ENCODE measurements at regions not wholly inside any gene's neighbourhood (a gene's known extent, or its start where the extent isn't known, plus 50 kb on each side); places are given as distances from the start of the nearest gene placed in this dataset.
"Not testable (repeated sequence)": the region's sequence is repeated elsewhere in the genome, so short reads cannot be mapped to it uniquely, and the experiment has no call there.

GRCh38 chr5:56402266-56403220, 169.4 kb upstream of the ANKRD55 start:
- ChIA-PET POLR2A (no interaction called here), CTCF (no interaction called here)
- DNase-seq (no peak), ATAC-seq (no peak)
- Mint-ChIP-seq H3K4me3 (no peak overlapping the region), H3K36me3 (ENCODE audit: low read depth) (no peaks in the 10 kb centered on the region), H3K27me3 (no peaks in the 10 kb centered on the region), H3K9me3 (no peaks in the 10 kb centered on the region), H3K27ac (no peak overlapping the region), H3K4me1 (ENCODE audit: low read depth) (no peaks in the 10 kb centered on the region)
- TF ChIP-seq CTCF (IDR thresholded peaks at IDR 0.05): no peak
- intact Hi-C loops (cut with micrococcal nuclease): no loop called here

DNA sequence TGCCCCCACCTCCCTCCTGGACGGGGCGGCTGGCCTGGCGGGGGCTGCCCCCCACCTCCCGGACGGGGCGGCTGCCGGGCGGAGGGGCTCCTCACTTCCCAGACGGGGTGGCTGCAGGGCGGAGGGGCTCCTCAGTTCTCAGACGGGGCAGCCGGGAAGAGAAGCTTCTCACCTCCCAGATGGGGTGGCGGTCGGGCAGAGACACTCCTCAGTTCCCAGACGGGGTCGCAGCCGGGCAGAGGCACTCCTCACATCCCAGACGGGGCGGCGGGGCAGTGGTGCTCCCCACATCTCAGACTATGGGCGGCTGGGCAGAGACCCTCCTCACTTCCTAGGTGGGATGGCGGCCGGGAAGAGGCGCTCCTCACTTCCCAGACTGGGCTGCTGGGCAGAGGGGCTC, 164.7 kb upstream of the ANKRD55 start:
- H3K4me1 Mint-ChIP-seq (ENCODE audit: low read depth); H3K27me3 Mint-ChIP-seq; H3K36me3 Mint-ChIP-seq (ENCODE audit: low read depth); ATAC-seq; intact Hi-C loops (cut with micrococcal nuclease); H3K27ac Mint-ChIP-seq; POLR2A ChIA-PET; CTCF ChIA-PET; H3K4me3 Mint-ChIP-seq; DNase-seq: not testable (repeated sequence)
- H3K9me3 Mint-ChIP-seq: peaks cover 25% of the 10 kb centered on the region

DNA sequence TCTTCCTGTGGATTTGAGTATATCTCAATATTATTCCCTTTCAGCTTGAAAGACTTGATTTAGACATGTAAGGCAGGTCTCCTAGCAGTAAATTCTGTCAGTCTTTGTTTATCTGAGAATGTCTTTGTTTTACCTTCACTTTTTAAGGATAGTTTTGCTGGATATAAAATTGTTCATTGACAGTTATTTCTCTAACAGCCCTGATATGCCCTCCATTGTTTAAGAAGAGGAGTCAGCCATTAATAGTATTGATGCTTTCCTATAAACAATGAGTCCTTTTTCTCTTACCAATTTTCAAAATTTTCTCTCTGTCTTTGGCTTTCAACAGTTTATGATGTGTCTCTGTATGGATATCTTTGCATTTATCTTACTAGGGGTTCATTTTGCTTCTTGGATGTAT, 163.5 kb upstream of the ANKRD55 start:
- no peak overlapping the region for H3K27ac Mint-ChIP-seq
- no peak for TF ChIP-seq CTCF (IDR thresholded peaks at IDR 0.05)
- no peaks in the 10 kb centered on the region for H3K4me1 Mint-ChIP-seq (ENCODE audit: low read depth)
- peaks cover 30% of the 10 kb centered on the region for H3K9me3 Mint-ChIP-seq
- H3K27me3 Mint-ChIP-seq: no peaks in the 10 kb centered on the region
- intact Hi-C loops (cut with micrococcal nuclease): no loop called here
- POLR2A ChIA-PET: no interaction called here
- no peaks in the 10 kb centered on the region for H3K36me3 Mint-ChIP-seq (ENCODE audit: low read depth)
- DNase-seq (no peak), ATAC-seq (no peak)
- no peak overlapping the region for H3K4me3 Mint-ChIP-seq
- CTCF ChIA-PET: no interaction called here

DNA sequence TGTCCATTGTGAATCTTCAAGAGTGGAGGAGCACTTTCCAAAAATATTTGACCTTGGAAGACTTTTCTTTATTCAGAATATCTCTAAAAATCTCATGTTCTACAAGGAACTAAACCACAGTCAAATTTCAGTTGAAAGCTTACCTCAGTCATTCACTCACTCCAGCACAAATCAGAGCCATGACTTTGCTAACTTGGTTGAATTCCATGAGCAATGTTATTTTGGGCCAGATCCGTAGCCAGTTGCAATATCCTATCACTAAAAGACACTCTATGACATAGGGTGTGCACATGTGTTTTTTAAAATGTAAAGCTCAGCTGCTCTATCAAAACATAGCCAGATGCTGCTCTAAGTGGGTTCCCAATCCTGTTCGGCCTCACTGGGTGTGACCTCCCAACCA, 156.1 kb upstream of the ANKRD55 start:
- intact Hi-C loops (cut with micrococcal nuclease): no loop called here
- Mint-ChIP-seq H3K27me3 (no peaks in the 10 kb centered on the region), H3K4me3 (no peak overlapping the region), H3K9me3 (peaks cover 10% of the 10 kb centered on the region), H3K36me3 (ENCODE audit: low read depth) (no peaks in the 10 kb centered on the region), H3K4me1 (ENCODE audit: low read depth) (no peaks in the 10 kb centered on the region), H3K27ac (no peak overlapping the region)
- ChIA-PET POLR2A (no interaction called here), CTCF (no interaction called here)
- TF ChIP-seq CTCF (IDR thresholded peaks at IDR 0.05): no peak
- ATAC-seq (no peak), DNase-seq (no peak)

GRCh38 chr5:56388229-56388985, 155.3 kb upstream of the ANKRD55 start:
- Mint-ChIP-seq H3K4me1 (ENCODE audit: low read depth) (no peaks in the 10 kb centered on the region), H3K4me3 (no peak overlapping the region), H3K9me3 (peaks cover 5% of the 10 kb centered on the region), H3K36me3 (ENCODE audit: low read depth) (no peaks in the 10 kb centered on the region), H3K27me3 (no peaks in the 10 kb centered on the region), H3K27ac (no peak overlapping the region)
- DNase-seq (no peak), ATAC-seq (no peak)
- POLR2A ChIA-PET: no interaction called here
- CTCF ChIA-PET: no interaction called here
- intact Hi-C loops (cut with micrococcal nuclease): no loop called here
- no peak for TF ChIP-seq CTCF (IDR thresholded peaks at IDR 0.05)

Data from activated CD8-positive, alpha-beta T cell treated with anti-CD3 and anti-CD28 coated beads for 36 hours (primary cell).